PC-9 (cell line): ENCODE measurements at regions not wholly inside any gene's neighbourhood (a gene's known extent, or its start where the extent isn't known, plus 50 kb on each side); places are given as distances from the start of the nearest gene placed in this dataset.

ENCODE experiments used
- CTCF ChIP-seq: fragments of 200-600 bp; sonication (generic); conservative IDR thresholded peaks from 2 replicates; pipeline ENCODE4 v1.6.1; 2017; ENCODE audit warnings: mixed run types, antibody characterized with exemption, mild to moderate bottlenecking, moderate library complexity
- EZH2 ChIP-seq: fragments of 200-600 bp; sonication (generic); IDR thresholded peaks from 2 replicates; pipeline ENCODE4 v1.8.0; 2017; ENCODE audit warnings: antibody characterized with exemption, low read depth

GRCh38 chr6:15943423-15943822 is 185.5 kb upstream of the MYLIP start:
- TF ChIP-seq CTCF (no peak), EZH2 (no peak)
